ENCODE measurements at regions not wholly inside any gene's neighbourhood (a gene's known extent, or its start where the extent isn't known, plus 50 kb on each side); places are given as distances from the start of the nearest gene placed in this dataset.

- no peak for TF ChIP-seq CTCF (conservative IDR thresholded peaks at IDR 0.05; ENCODE audit: low read length)
- no peak for TF ChIP-seq EZH2phosphoT487 (IDR thresholded peaks at IDR 0.05; ENCODE audit: borderline replicate concordance, low read depth, low read length)
These were observed 213.3 kb upstream of the TUSC1 start for GRCh38 chr9:25891527-25891926.

All from OCI-LY7 (cell line).